ENCODE measurements at regions not wholly inside any gene's neighbourhood (a gene's known extent, or its start where the extent isn't known, plus 50 kb on each side); places are given as distances from the start of the nearest gene placed in this dataset.

DNA sequence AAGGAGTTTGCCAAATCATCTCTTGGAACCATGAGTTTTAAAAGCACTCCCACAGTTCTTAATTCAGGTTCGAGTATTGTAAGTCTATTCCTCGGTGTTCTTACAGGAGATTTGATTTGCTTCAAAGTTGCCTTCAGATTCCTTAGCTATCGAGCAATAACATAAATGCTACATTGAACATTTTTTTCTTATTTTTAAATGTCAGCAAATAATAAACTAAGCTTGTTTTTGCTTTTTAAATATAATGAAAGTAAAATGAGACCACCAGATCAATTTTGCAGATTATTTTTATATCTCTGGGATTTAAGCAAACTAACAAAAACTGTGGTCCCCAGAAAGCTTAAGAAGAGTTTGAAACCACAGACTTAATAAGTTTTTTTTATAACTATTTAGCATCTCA, 195.5 kb downstream of the LNPK start:
- H3K27me3 ChIP-seq (ENCODE audit: control insufficient read depth, insufficient read depth, low read length, poor library complexity, severe bottlenecking), result peaks cover 10% of the 10 kb centered on the region
- no peaks in the 10 kb centered on the region for H3K4me1 ChIP-seq (ENCODE audit: control insufficient read depth, insufficient read depth, low read length)
- TF ChIP-seq, protein P1, sequence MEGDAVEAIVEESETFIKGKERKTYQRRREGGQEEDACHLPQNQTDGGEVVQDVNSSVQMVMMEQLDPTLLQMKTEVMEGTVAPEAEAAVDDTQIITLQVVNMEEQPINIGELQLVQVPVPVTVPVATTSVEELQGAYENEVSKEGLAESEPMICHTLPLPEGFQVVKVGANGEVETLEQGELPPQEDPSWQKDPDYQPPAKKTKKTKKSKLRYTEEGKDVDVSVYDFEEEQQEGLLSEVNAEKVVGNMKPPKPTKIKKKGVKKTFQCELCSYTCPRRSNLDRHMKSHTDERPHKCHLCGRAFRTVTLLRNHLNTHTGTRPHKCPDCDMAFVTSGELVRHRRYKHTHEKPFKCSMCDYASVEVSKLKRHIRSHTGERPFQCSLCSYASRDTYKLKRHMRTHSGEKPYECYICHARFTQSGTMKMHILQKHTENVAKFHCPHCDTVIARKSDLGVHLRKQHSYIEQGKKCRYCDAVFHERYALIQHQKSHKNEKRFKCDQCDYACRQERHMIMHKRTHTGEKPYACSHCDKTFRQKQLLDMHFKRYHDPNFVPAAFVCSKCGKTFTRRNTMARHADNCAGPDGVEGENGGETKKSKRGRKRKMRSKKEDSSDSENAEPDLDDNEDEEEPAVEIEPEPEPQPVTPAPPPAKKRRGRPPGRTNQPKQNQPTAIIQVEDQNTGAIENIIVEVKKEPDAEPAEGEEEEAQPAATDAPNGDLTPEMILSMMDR (conservative IDR thresholded peaks at IDR 0.05), result no peak
- no peak overlapping the region for H3K9ac ChIP-seq (ENCODE audit: extremely low read depth, low read length, poor library complexity, severe bottlenecking)
- Mint-ChIP-seq H3K27ac (no peak overlapping the region), H3K9me3 (no peaks in the 10 kb centered on the region), H3K36me3 (ENCODE audit: low read depth) (no peaks in the 10 kb centered on the region), H3K4me3 (no peak overlapping the region), H3K27me3 (ENCODE audit: insufficient read depth) (peaks cover 2% of the 10 kb centered on the region), H3K4me1 (peaks cover 12% of the 10 kb centered on the region)
- DNase-seq, result no peak
- H3K36me3 ChIP-seq (ENCODE audit: control insufficient read depth, insufficient read depth, low read length), result no peaks in the 10 kb centered on the region
- H3K4me3 ChIP-seq (ENCODE audit: low read length), result no peak overlapping the region
- H3K9me3 ChIP-seq (ENCODE audit: control insufficient read depth, low read length), result no peaks in the 10 kb centered on the region
- WGBS, 2 experiments (ENCODE audit: insufficient coverage in 1 of 2, insufficient read length in 1 of 2), result 66 to 87% methylated on average over 3 of the region's 3 CpGs
- H3K27ac ChIP-seq (ENCODE audit: low read depth, low read length), result no peak overlapping the region

DNA sequence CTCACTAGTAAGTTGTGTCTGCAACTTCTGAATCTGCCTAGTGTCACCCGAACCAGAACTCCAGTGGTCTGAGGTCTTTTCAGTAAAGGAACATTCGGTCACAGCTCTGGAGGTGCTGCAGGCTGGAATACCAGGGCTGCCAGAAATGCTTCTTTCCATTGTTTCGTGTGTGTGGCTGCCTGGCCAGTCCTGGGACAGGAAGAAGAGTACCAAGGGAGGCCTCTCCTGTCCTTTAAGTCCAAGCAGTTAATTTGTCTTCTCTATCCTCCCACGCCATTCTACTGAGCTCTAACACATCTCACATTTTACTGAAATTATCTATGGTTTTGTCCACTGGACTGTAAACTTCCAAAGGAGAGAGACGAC, 196.0 kb downstream of the LNPK start:
- H3K4me3 ChIP-seq (ENCODE audit: low read length), result no peak overlapping the region
- Mint-ChIP-seq H3K4me3 (no peak overlapping the region), H3K27ac (no peak overlapping the region), H3K36me3 (ENCODE audit: low read depth) (no peaks in the 10 kb centered on the region), H3K4me1 (peaks cover 12% of the 10 kb centered on the region), H3K27me3 (ENCODE audit: insufficient read depth) (peaks cover under 1% of the 10 kb centered on the region), H3K9me3 (no peaks in the 10 kb centered on the region)
- WGBS, 2 experiments (ENCODE audit: insufficient coverage in 1 of 2, insufficient read length in 1 of 2), result 79 to 88% methylated on average over 3 to 5 of the region's 5 CpGs
- no peaks in the 10 kb centered on the region for H3K36me3 ChIP-seq (ENCODE audit: control insufficient read depth, insufficient read depth, low read length)
- H3K9ac ChIP-seq (ENCODE audit: extremely low read depth, low read length, poor library complexity, severe bottlenecking), result no peak overlapping the region
- no peaks in the 10 kb centered on the region for H3K4me1 ChIP-seq (ENCODE audit: control insufficient read depth, insufficient read depth, low read length)
- H3K27me3 ChIP-seq (ENCODE audit: control insufficient read depth, insufficient read depth, low read length, poor library complexity, severe bottlenecking), result peaks cover 10% of the 10 kb centered on the region
- no peak overlapping the region for H3K27ac ChIP-seq (ENCODE audit: low read depth, low read length)
- TF ChIP-seq, protein P1 (conservative IDR thresholded peaks at IDR 0.05), result no peak
- peak; percentile 48 for DNase-seq
- H3K9me3 ChIP-seq (ENCODE audit: control insufficient read depth, low read length), result no peaks in the 10 kb centered on the region

DNA sequence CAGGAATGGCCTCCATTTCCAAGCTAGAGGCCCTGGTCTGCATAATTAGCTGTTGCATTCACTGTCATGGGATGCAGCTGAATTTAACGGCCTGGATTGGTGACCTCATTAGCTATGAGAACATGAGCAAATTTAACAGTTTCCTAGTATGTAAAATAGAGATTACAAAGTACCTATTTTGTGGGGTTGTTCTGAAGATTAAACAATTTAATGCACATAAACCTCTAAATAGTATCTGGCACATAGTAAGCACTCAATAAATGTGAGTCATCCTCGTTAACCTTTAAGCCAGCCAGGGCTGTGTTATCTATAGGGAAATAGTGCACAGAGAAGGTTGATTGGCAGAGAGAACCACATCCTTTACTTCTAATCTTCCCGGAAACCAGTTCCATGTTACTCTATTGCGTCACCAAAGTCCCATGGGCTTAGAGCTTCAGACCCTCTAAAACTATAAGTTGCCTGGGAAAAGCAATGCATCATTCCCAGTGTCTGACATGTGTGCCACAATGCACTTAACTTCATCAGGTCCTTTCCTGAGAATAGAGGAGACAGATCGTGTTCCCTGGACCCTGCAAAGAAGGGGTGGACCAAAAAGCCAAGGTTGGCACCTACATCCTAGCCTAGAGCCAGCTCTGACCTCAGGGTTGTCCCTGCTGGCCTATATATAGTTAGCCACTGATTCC, 196.5 kb downstream of the LNPK start:
- Mint-ChIP-seq H3K4me3 (no peak overlapping the region), H3K36me3 (ENCODE audit: low read depth) (no peaks in the 10 kb centered on the region), H3K27me3 (ENCODE audit: insufficient read depth) (no peaks in the 10 kb centered on the region), H3K27ac (no peak overlapping the region), H3K4me1 (peaks cover 12% of the 10 kb centered on the region), H3K9me3 (no peaks in the 10 kb centered on the region)
- Histone ChIP-seq H3K36me3 (ENCODE audit: control insufficient read depth, insufficient read depth, low read length) (no peaks in the 10 kb centered on the region), H3K4me3 (ENCODE audit: low read length) (no peak overlapping the region), H3K9ac (ENCODE audit: extremely low read depth, low read length, poor library complexity, severe bottlenecking) (no peak overlapping the region), H3K4me1 (ENCODE audit: control insufficient read depth, insufficient read depth, low read length) (no peaks in the 10 kb centered on the region), H3K9me3 (ENCODE audit: control insufficient read depth, low read length) (no peaks in the 10 kb centered on the region), H3K27ac (ENCODE audit: low read depth, low read length) (no peak overlapping the region), H3K27me3 (ENCODE audit: control insufficient read depth, insufficient read depth, low read length, poor library complexity, severe bottlenecking) (peaks cover 10% of the 10 kb centered on the region)
- TF ChIP-seq, protein P1 (conservative IDR thresholded peaks at IDR 0.05), result no peak
- DNase-seq, result no peak
- WGBS, 2 experiments (ENCODE audit: insufficient coverage in 1 of 2, insufficient read length in 1 of 2), result 93 to 100% methylated on average over 2 to 5 of the region's 5 CpGs

Data from endodermal cell (in vitro differentiated cells).